Skeletal muscle tissue (tissue), 3 donors: ENCODE measurements at regions not wholly inside any gene's neighbourhood (a gene's known extent, or its start where the extent isn't known, plus 50 kb on each side); places are given as distances from the start of the nearest gene placed in this dataset.

Experiments
- H3K27ac ChIP-seq: one replicate; pipeline ENCODE4 v1.7.0; 2013; ENCODE audit warnings: mild to moderate bottlenecking, low read depth, low read length, inconsistent platforms
- H3K27me3 ChIP-seq, 3 donors: one replicate each; pipeline ENCODE4 v1.7.0; 2013; ENCODE audit warnings: low read length in 3 of 3; ENCODE audit not compliant: control insufficient read depth in 3 of 3, insufficient read depth in 3 of 3
- H3K36me3 ChIP-seq, 3 donors: one replicate each; pipeline ENCODE4 v1.7.0; 2013; ENCODE audit warnings: low read length in 3 of 3; ENCODE audit not compliant: control insufficient read depth in 3 of 3, insufficient read depth in 3 of 3
- H3K4me1 ChIP-seq, 3 donors: one replicate each; pipeline ENCODE4 v1.7.0; 2013; ENCODE audit warnings: low read length in 3 of 3, mild to moderate bottlenecking in 3 of 3; ENCODE audit not compliant: control insufficient read depth in 3 of 3, insufficient read depth in 3 of 3
- H3K4me3 ChIP-seq, 3 donors: one replicate each; pipeline ENCODE4 v1.7.0; 2013; ENCODE audit warnings: low read length in 3 of 3
- H3K9ac ChIP-seq, 3 donors: one replicate each; pipeline ENCODE4 v1.7.0; 2013; ENCODE audit warnings: low read length in 3 of 3, mild to moderate bottlenecking in 3 of 3, moderate library complexity in 2 of 3, low read depth in 1 of 3
- H3K9me3 ChIP-seq, 3 donors: one replicate each; pipeline ENCODE4 v1.7.0; 2013; ENCODE audit warnings: low read length in 3 of 3; ENCODE audit not compliant: control insufficient read depth in 3 of 3
- donor health status: Osteomylitis.

DNA sequence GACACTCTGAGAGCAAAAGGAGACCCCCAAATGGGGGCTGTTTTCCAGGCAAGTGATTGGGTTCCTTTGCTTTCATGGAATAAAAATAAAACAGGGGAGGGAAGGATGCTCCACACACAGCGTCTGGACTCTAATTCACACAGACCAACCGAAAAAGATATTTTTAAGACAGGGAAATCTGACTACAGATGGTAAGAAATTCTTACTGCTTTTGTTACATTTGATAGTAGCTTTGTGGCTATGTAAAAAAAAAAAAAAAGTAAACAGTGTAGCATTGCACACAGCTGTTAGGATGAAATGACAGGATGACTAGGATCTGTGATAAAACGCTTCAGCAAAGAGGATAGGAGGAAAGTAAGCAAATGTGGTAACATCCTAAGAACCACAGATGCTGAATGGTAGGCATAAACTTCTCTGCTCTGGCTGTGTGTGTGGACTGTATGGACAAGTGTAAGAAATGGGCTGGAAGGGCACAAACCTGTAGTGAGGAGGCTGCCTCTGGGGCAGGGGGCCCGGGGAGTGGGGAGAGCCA, 207.6 kb downstream of the ANAPC1 start:
- H3K27me3 ChIP-seq = no peaks in the 10 kb centered on the region
- peaks cover 11 to 14% (median 14%) of the 10 kb centered on the region in 3 donors for H3K4me1 ChIP-seq
- H3K27ac ChIP-seq = no peak overlapping the region
- no peaks in the 10 kb centered on the region for H3K36me3 ChIP-seq
- H3K9me3 ChIP-seq = no peaks in the 10 kb centered on the region
- no peak overlapping the region for H3K4me3 ChIP-seq
- no peak overlapping the region for H3K9ac ChIP-seq

DNA sequence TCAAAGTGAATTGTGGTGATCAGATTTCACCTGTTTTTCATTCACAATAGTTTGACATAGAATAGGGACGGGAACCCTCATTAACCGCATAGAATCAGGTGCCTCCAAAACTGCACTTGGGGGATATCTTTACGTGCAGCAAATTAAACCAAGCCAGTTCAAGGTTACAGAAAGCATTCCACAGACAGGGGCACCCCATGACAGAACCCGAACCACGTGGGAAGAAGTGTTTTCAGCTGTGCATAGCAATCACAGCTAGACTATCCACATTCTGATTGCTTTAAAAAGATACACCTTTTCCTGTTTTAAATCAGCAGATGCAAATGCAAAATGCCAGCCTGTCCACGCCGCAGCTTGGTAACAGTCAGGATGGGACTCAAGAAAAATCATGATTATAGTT, 205.8 kb downstream of the ANAPC1 start:
- H3K27me3 ChIP-seq = no peaks in the 10 kb centered on the region
- no peak overlapping the region for H3K27ac ChIP-seq
- H3K4me1 ChIP-seq = peaks cover 8 to 14% (median 10%) of the 10 kb centered on the region in 3 donors
- H3K9ac ChIP-seq = no peak overlapping the region
- no peak overlapping the region for H3K4me3 ChIP-seq
- H3K9me3 ChIP-seq = no peaks in the 10 kb centered on the region
- H3K36me3 ChIP-seq = no peaks in the 10 kb centered on the region

DNA sequence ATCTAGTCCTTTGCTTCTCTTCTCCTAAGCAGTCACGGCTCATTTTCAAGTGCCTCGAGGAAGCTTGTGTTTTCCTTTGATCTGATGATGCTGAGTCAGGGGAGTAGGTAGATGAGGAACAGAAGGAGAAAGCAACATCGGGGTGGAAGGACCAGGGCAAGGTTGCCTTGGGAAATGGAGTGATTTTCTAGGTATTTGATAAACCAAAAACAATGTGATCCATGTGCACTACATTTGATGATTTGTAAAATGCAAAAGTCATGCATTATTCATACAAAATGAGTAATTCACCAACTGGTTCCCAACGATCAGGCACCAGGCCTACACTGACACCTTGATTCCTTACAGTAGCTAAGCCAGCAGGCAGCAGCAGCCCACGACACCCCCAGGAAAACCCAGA, 205.3 kb downstream of the ANAPC1 start:
- Histone ChIP-seq H3K27ac (no peak overlapping the region), H3K9ac (no peak overlapping the region), H3K36me3 (no peaks in the 10 kb centered on the region), H3K4me3 (no peak overlapping the region), H3K9me3 (no peaks in the 10 kb centered on the region), H3K27me3 (no peaks in the 10 kb centered on the region), H3K4me1 (peaks cover 8 to 14% (median 10%) of the 10 kb centered on the region in 3 donors)

- Histone ChIP-seq H3K9ac (no peak overlapping the region), H3K9me3 (no peaks in the 10 kb centered on the region), H3K27ac (no peak overlapping the region), H3K4me1 (peaks cover 7 to 14% (median 8%) of the 10 kb centered on the region in 3 donors), H3K27me3 (no peaks in the 10 kb centered on the region), H3K4me3 (no peak overlapping the region), H3K36me3 (no peaks in the 10 kb centered on the region)
Observed at GRCh38 chr2:111679202-111679601, 204.8 kb downstream of the ANAPC1 start.

DNA sequence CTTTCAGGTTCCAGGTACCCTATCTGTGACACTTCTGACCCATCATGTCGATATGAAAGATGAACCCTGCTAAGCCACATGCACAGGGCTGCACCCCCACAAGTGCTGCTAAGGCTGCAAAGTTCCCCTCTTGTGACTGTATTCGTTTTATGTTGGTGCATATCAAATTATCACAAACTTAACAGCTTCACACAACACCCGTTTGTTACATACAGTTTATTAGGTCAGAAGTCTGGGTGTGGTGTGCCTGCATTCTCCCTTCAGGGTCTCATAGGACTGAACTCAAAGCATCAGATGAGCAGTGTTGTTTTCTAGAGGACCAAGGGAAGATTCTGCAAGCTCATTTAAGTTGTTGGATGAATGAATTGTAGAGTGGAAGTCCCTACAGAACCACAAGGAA, 199.4 kb downstream of the ANAPC1 start:
- no peaks in the 10 kb centered on the region for H3K36me3 ChIP-seq
- H3K4me3 ChIP-seq = no peak overlapping the region
- H3K9me3 ChIP-seq = no peaks in the 10 kb centered on the region
- H3K27ac ChIP-seq = no peak overlapping the region
- H3K4me1 ChIP-seq = peaks cover 0 to 6% (median 0%) of the 10 kb centered on the region in 3 donors
- no peaks in the 10 kb centered on the region for H3K27me3 ChIP-seq
- H3K9ac ChIP-seq = no peak overlapping the region

DNA sequence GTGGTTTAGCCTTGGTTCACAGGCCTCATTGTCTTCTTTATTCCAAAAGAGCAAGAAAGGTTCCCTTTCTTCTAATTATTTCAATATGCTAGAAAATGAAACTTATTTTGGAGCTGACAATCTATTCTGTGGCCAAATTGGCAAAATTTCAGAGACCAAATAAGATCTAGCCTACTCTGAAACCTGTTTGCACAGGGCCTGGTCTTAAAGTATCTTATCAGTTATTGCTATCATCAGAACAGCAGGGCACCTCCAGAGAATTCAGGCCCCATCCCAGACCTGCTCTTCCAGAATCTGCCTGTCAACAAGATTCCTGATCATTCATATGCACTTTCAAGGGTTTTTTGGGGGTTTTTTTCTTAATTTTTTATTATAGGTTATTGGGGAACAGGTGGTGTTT, 198.7 kb downstream of the ANAPC1 start:
- H3K36me3 ChIP-seq = no peaks in the 10 kb centered on the region
- H3K27ac ChIP-seq = no peak overlapping the region
- H3K9ac ChIP-seq = no peak overlapping the region

GRCh38 chr2:111686994-111687393, 197.0 kb downstream of the ANAPC1 start:
- no peak overlapping the region for H3K9ac ChIP-seq
- no peak overlapping the region for H3K4me3 ChIP-seq
- H3K4me1 ChIP-seq = peaks cover 0 to 9% (median 0%) of the 10 kb centered on the region in 3 donors
- H3K27ac ChIP-seq = no peak overlapping the region
- H3K36me3 ChIP-seq = no peaks in the 10 kb centered on the region
- no peaks in the 10 kb centered on the region for H3K9me3 ChIP-seq
- H3K27me3 ChIP-seq = no peaks in the 10 kb centered on the region

More for the DNA sequence above, 198.7 kb downstream of the ANAPC1 start:
- no peaks in the 10 kb centered on the region for H3K9me3 ChIP-seq
- no peak overlapping the region for H3K4me3 ChIP-seq
- no peaks in the 10 kb centered on the region for H3K27me3 ChIP-seq
- H3K4me1 ChIP-seq = peaks cover 0 to 8% (median 0%) of the 10 kb centered on the region in 3 donors

GRCh38 chr2:111687911-111688310, 196.1 kb downstream of the ANAPC1 start:
- peaks cover 0 to 9% (median 0%) of the 10 kb centered on the region in 3 donors for H3K4me1 ChIP-seq
- no peaks in the 10 kb centered on the region for H3K27me3 ChIP-seq
- no peak overlapping the region for H3K9ac ChIP-seq
- no peak overlapping the region for H3K27ac ChIP-seq
- H3K9me3 ChIP-seq = no peaks in the 10 kb centered on the region
- H3K4me3 ChIP-seq = no peak overlapping the region
- H3K36me3 ChIP-seq = no peaks in the 10 kb centered on the region

GRCh38 chr2:111688482-111688881, 195.5 kb downstream of the ANAPC1 start:
- H3K27me3 ChIP-seq = no peaks in the 10 kb centered on the region
- no peaks in the 10 kb centered on the region for H3K9me3 ChIP-seq
- no peaks in the 10 kb centered on the region for H3K36me3 ChIP-seq
- H3K4me1 ChIP-seq = peaks cover 0 to 9% (median 0%) of the 10 kb centered on the region in 3 donors
- no peak overlapping the region for H3K9ac ChIP-seq
- H3K27ac ChIP-seq = no peak overlapping the region
- no peak overlapping the region for H3K4me3 ChIP-seq

- peaks cover 0 to 9% (median 0%) of the 10 kb centered on the region in 3 donors for H3K4me1 ChIP-seq
- H3K9me3 ChIP-seq = no peaks in the 10 kb centered on the region
- H3K27ac ChIP-seq = no peak overlapping the region
- H3K27me3 ChIP-seq = no peaks in the 10 kb centered on the region
- H3K9ac ChIP-seq = no peak overlapping the region
- H3K36me3 ChIP-seq = no peaks in the 10 kb centered on the region
- H3K4me3 ChIP-seq = no peak overlapping the region
Observed at GRCh38 chr2:111689174-111689573, 194.8 kb downstream of the ANAPC1 start.
